Hepatocyte (in vitro differentiated cells): ENCODE measurements at regions not wholly inside any gene's neighbourhood (a gene's known extent, or its start where the extent isn't known, plus 50 kb on each side); places are given as distances from the start of the nearest gene placed in this dataset.

Experiments
- DNase-seq: peaks from one replicate; pipeline ENCODE4 v3.0.0-alpha.2; 2016; ENCODE audit warnings: low spot score
- H2AFZ ChIP-seq: fragments of 200-600 bp; sonication (generic); 2 replicates; pipeline ENCODE4 v1.6.0; 2016; ENCODE audit warnings: antibody characterized with exemption, mild to moderate bottlenecking
- H3K27ac ChIP-seq: fragments of 200-600 bp; sonication (generic); 2 replicates; pipeline ENCODE4 v1.5.1; 2016; ENCODE audit warnings: mild to moderate bottlenecking
- H3K27me3 ChIP-seq: fragments of 200-600 bp; sonication (generic); 2 replicates; pipeline ENCODE4 v1.6.1; 2016
- H3K36me3 ChIP-seq: fragments of 200-600 bp; sonication (generic); replicated peaks from 2 replicates; pipeline ENCODE4 v1.5.1; 2016; ENCODE audit warnings: low read depth; ENCODE audit not compliant: insufficient read depth
- H3K4me1 ChIP-seq: fragments of 200-600 bp; sonication (generic); 2 replicates; pipeline ENCODE4 v1.5.1; 2016; ENCODE audit warnings: mild to moderate bottlenecking, moderate library complexity; ENCODE audit not compliant: insufficient read depth
- H3K4me2 ChIP-seq: fragments of 200-600 bp; sonication (generic); 2 replicates; pipeline ENCODE4 v1.6.0; 2016
- H3K4me3 ChIP-seq: fragments of 200-600 bp; sonication (generic); 2 replicates; pipeline ENCODE4 v1.5.1; 2016; ENCODE audit warnings: mild to moderate bottlenecking
- H3K79me2 ChIP-seq: fragments of 200-600 bp; sonication (generic); 2 replicates; pipeline ENCODE4 v1.6.0; 2017; ENCODE audit warnings: mild to moderate bottlenecking
- H3K9me2 ChIP-seq: fragments of 200-600 bp; sonication (generic); replicated peaks from 2 replicates; pipeline ENCODE4 v1.6.0; 2017; ENCODE audit warnings: mild to moderate bottlenecking; ENCODE audit not compliant: insufficient read depth
- H3K9me3 ChIP-seq: fragments of 200-600 bp; sonication (generic); 2 replicates; pipeline ENCODE4 v1.5.1; 2016; ENCODE audit warnings: low read depth, mild to moderate bottlenecking
- H4K20me1 ChIP-seq: fragments of 200-600 bp; sonication (generic); 2 replicates; pipeline ENCODE4 v1.6.0; 2016; ENCODE audit warnings: mild to moderate bottlenecking; ENCODE audit not compliant: insufficient read depth, poor library complexity, severe bottlenecking
- CTCF ChIP-seq: fragments of 200-600 bp; sonication (generic); IDR thresholded peaks from 2 replicates; pipeline ENCODE4 v1.5.1; 2016; ENCODE audit warnings: antibody characterized with exemption, mild to moderate bottlenecking; ENCODE audit not compliant: poor library complexity
- EZH2 ChIP-seq: fragments of 200-600 bp; sonication (generic); IDR thresholded peaks from 2 replicates; pipeline ENCODE4 v1.6.1; 2016; ENCODE audit warnings: antibody characterized with exemption, mild to moderate bottlenecking, borderline replicate concordance
- EZH2phosphoT487 ChIP-seq: fragments of 200-600 bp; sonication (generic); IDR thresholded peaks from one replicate; pipeline ENCODE4 v1.6.1; 2018; ENCODE audit warnings: antibody characterized with exemption, mild to moderate bottlenecking, low read depth, moderate library complexity; ENCODE audit not compliant: unreplicated experiment, severe bottlenecking
- WGBS: methylation state at CpG from one replicate; pipeline ENCODE4 v1.1.6; 2016; ENCODE audit warnings: low lambda C conversion rate; ENCODE audit errors: missing lambda C conversion rate; 5-methylcytosine and 5-hydroxymethylcytosine counted together

- Histone ChIP-seq H3K9me3 (no peaks in the 10 kb centered on the region), H3K4me2 (no peak overlapping the region), H4K20me1 (no peaks in the 10 kb centered on the region), H3K4me1 (no peaks in the 10 kb centered on the region), H3K27ac (no peak overlapping the region), H3K27me3 (peaks cover 6% of the 10 kb centered on the region), H3K4me3 (no peak overlapping the region), H3K79me2 (no peaks in the 10 kb centered on the region), H3K9me2 (no peaks in the 10 kb centered on the region), H2AFZ (no peak overlapping the region), H3K36me3 (no peaks in the 10 kb centered on the region)
- no peak for DNase-seq
- TF ChIP-seq CTCF, result no peak
- no peak for TF ChIP-seq EZH2
- TF ChIP-seq EZH2phosphoT487, result no peak
- 64% methylated on average over 4 of the region's 4 CpGs for WGBS
Observed at GRCh38 chr4:82248903-82249632, 124.7 kb downstream of the HNRNPD start.

GRCh38 chr4:82247629-82248028 is 126.2 kb downstream of the HNRNPD start:
- H3K9me2 ChIP-seq, result no peaks in the 10 kb centered on the region
- no peak overlapping the region for H3K4me2 ChIP-seq
- no peaks in the 10 kb centered on the region for H4K20me1 ChIP-seq
- H3K4me3 ChIP-seq, result no peak overlapping the region
- WGBS, result 89% methylated on average over 1 of the region's 1 CpG
- no peak for DNase-seq
- no peaks in the 10 kb centered on the region for H3K4me1 ChIP-seq
- no peaks in the 10 kb centered on the region for H3K9me3 ChIP-seq
- H2AFZ ChIP-seq, result no peak overlapping the region
- H3K36me3 ChIP-seq, result no peaks in the 10 kb centered on the region
- TF ChIP-seq EZH2phosphoT487, result no peak
- no peak for TF ChIP-seq EZH2
- no peak for TF ChIP-seq CTCF
- peaks cover 6% of the 10 kb centered on the region for H3K27me3 ChIP-seq
- H3K27ac ChIP-seq, result no peak overlapping the region
- H3K79me2 ChIP-seq, result no peaks in the 10 kb centered on the region

GRCh38 chr4:82247171-82247570 is 126.6 kb downstream of the HNRNPD start:
- no peak for DNase-seq
- H4K20me1 ChIP-seq, result no peaks in the 10 kb centered on the region
- peaks cover 6% of the 10 kb centered on the region for H3K27me3 ChIP-seq
- no peak overlapping the region for H3K27ac ChIP-seq
- WGBS, result 52% methylated on average over 3 of the region's 3 CpGs
- no peaks in the 10 kb centered on the region for H3K4me1 ChIP-seq
- H3K79me2 ChIP-seq, result no peaks in the 10 kb centered on the region
- H3K4me3 ChIP-seq, result no peak overlapping the region
- H3K9me3 ChIP-seq, result no peaks in the 10 kb centered on the region
- TF ChIP-seq CTCF (no peak), EZH2phosphoT487 (no peak), EZH2 (no peak)
- no peak overlapping the region for H2AFZ ChIP-seq
- no peaks in the 10 kb centered on the region for H3K36me3 ChIP-seq
- H3K4me2 ChIP-seq, result no peak overlapping the region
- no peaks in the 10 kb centered on the region for H3K9me2 ChIP-seq
